ENCODE measurements at regions not wholly inside any gene's neighbourhood (a gene's known extent, or its start where the extent isn't known, plus 50 kb on each side); places are given as distances from the start of the nearest gene placed in this dataset.
"Not testable (repeated sequence)": the region's sequence is repeated elsewhere in the genome, so short reads cannot be mapped to it uniquely, and the experiment has no call there.

DNA sequence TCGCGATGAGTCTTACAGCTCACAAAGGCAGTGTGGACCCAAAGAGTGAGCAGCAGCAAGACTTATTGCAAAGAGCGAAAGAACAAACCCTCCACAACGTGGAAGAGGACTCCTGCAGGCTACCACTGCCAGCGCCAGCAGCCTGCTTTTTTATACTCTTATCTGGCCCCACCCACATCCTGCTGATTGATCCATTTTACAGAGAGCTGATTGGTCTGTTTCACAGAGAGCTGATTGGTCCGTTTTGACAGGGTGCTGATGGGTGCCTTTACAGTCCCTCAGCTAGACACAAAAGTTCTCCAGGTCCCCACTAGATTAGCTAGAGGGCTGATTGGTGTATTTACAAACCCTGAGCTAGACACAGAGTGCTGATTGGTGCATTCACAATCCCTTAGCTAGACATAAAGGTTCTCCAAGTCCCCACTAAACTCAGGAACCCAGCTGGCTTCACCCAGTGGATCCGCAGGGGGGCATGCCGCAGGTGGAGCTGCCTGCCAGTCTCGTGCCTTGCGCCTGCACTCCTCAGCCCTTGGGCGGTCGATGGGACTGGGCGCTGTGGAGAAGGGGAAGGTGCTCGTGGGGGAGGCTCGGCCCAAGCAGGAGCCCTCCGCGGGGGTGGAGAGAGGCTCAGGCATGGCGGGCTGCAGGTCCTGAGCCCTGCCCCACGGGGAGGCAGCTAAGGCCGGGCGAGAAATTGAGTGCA lies 75.7 kb downstream of the QDPR start:
- DNase-seq, result not testable (repeated sequence)

DNA sequence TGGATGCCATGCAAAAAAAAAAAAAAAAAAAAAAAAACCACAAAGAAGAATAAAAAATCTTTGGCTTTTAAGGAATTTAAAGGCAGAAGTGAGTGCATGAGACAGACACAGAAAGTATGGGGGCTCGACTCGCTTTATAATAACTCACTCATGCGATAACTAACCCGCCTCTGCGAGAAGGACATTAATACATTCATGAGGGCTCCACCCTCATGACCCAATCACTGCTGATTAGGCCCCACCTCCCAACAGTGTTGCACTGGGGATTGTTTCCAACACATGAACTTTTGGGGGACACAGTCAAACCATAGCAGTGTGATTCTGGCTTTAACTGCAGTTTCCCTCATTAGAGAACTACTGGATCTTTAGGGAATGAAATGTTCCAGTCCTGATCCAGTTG lies 78.1 kb downstream of the QDPR start:
- no peak for DNase-seq

DNA sequence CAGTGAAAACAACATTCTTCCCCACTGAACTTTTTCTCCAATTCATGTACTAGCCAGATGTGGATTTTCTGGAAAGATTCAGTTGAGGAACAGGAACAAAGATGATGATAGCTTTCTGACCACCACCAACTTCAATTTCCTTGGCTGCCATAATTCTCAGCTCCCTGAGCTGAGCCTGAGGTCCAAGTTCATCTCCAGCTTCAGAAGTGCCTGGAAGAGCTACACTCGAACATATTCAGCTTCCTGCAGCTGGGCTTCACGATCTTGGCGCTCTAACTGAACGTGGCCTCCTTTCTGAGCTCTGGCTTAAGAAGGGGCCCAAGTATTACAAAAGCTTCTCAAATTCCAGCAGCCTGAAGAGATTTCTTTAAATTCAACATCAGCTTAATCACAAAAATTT lies 83.9 kb downstream of the QDPR start:
- no peak for DNase-seq

DNA sequence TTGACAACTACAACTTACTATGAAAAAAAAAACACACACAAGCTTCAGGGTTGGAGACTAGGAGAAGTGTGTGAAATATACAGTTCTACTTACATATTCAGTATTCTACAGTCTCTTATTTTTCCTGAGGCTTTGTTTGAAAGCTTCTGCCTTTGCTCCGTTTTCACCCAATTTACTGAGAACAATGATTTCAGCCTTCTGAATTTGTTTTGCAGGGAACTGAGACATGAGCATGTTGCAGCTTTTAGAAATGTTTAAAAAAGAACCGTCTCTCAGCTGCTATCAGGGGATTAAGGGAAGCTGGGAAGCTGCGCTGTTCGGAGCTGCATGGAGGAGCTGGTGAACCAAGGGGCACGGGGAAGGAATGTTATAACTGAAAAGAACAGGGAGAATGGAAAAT lies 85.7 kb downstream of the QDPR start:
- DNase-seq, result no peak

DNA sequence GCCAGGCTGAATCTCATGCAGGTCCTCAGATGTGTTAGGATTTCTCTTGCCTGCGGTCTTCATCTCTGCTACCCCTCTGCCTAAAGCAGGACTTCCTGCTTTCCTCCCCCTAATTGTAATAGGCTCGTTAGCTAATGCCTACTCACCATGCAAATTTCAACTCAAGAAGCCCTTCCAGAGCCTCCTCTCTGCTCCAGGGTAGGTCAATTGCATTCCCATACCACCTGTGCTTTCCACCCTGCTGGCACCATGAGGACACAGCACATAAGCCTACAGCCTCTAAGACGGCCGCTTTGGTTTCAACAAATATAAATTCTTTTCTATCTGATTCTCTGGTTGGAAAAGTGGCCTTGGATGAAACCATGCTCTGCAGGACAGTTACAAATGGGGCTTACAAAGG lies 93.9 kb downstream of the QDPR start:
- no peak for DNase-seq

DNA sequence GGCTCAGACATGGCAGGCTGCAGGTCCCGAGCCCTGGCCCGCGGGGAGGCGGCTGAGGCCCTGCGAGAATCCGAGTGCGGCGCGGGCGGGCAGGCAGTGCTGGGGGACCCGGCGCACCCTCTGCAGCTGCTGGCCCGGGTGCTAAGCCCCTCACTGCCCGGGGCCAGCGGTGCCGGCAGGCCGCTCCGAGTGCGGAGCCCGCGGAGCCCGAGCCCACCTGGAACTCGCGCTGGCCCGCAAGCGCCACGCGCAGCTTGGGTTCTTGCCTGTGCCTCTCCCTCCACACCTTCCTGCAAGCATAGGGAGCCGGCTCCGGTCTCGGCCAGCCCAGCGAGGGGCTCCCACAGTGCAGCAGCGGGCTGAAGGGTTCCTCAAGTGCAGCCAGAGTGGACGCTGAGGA lies 97.5 kb downstream of the QDPR start:
- DNase-seq, result no peak

DNA sequence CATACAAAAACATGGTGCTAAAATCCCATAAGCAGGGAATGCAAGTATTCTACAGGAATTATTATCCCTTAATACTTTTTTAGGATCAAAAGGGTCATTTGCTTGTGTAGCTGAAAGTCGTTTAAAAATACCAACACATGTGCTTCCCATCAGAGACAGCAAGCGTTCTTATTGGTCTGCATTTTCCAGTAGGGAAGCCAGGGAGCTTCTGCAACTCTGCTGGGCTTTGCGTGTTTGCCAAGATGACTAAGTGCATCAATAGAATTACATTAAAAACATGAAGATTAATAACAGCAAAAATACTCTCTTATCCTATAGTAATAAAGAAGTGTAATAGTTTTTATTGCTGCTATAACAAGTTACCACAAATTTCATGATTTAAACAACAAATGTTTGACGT lies 111.2 kb downstream of the QDPR start:
- no peak for DNase-seq

DNA sequence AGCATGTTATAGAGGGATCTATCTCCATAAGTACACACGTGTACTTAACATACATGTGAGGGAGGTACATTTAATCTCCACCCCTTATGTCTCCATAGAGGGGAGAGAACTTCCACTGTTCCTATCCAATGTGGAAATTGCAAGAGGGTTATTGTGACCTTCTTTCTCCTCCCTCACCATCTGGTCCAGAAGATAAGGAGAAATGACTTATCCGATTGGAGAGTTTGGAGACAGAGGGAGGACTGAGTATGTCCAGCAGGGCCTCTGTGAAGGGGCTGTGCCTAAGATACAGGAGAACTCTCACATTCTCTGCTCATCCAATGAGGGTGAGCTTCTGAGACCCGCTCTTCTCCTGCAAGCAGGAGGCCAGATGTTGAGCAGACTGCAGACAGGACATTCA lies 113.1 kb downstream of the QDPR start:
- no peak for DNase-seq

DNA sequence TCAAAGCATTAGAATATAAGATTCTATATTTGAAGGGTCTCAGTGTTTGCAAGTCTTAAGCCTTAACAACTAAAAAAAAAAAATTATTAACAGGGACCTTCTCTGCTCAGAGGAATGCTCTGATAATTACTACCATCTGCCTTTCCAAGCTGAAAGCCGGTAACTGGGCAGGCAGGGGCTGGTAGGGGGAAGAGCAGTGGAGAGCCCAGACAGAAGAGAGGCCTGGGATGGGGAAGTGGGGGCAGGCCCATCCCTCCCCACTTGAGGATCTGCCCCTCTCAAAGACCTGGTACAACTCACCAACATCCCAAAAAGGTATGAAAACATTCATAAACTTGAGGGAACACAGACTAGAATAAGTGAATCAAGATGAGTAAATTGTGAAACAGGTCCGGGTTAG lies 113.9 kb downstream of the QDPR start:
- DNase-seq, result no peak

DNA sequence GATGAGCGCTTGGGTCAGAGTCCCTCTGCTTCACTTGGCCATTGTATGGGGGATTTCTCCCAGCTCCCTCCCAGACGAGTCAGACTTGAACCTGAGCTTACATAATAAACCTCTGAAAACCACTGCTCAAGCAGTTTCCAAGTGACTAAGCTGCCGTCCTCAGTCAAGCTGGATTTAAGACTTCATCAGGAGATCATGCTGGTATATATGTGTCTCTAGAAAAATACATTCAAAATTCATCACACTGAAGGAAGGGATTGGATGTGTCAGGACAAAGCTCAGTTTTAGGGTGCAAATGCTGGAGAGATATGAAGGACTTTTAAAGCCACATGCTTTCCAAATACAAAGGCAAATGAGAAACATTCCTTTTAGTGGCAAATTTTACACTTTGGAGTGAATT lies 114.3 kb downstream of the QDPR start:
- DNase-seq, result no peak

DNA sequence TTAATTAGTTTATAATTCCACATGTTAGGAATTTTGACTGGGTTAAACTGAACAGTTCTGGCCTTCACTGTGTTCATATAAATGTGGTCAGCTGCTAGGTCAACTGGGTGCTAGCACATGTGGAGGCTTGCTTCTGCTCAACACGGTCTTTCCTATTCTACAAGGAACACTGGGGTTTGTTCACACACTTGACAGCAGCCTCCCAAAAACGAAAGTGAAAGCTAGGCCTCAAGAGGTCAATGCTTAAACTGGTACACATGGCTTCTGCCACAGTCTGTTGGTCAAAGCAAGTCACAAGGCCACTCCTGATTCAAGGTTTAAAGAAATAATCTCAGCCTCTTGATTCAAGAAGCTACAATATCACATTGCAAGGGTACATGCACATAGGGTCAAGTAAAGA lies 126.5 kb downstream of the QDPR start:
- no peak for DNase-seq

DNA sequence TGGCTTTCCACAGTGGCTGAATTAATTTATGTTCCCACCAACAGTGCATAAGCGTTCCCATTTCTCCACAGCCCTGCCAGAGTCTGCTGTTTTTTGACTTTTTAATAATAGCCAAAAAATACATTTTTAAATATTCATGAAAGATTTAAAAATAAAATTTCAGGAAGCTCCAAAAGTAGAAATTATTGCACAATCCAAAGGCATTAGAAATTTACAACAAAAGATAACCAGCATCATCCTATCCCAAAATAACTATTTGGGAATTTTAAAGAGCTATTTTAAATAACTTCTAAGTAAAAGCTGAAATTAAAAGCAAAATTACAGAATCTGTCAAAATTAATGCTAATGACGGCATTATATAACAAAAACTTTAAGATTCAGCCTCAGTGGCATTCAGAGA lies 131.5 kb downstream of the QDPR start:
- DNase-seq, result no peak

DNA sequence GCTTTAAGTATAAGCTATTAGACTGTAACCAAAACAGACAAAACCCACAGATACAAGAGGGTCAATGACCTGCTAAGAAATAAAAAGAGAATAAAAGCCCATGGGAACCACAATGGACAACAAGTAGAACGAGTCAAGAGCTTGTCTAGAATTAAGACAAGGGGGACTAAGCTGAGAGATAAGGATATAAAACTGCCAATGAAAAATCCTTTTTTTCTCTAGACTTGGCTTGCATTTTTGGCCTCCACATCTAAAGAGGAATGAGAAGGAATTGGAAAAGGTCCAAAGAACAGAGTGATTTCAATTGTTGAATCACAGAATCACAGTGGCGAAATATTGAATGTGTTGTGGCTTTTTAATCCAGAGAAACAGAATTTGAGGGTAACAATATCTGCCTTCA lies 135.7 kb downstream of the QDPR start:
- DNase-seq, result no peak

DNA sequence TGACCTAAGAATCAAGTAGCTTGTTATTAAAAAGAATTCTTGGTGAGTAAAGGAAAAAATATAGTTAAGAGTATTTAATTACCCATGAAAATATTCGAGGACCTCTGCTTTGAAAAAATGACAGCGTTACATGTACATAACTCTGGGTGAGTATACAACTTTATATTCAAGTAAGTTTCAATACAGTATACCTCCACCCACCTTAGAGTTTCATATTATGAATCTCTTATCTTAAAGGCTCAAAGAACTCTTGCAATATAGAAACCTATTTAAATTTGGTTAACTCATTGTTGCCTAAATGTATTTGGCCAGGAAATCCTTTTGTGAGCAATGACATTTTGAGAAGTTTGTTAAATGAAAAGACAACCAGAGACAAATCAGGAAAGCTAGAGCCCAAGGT lies 138.2 kb downstream of the QDPR start:
- DNase-seq, result no peak

DNA sequence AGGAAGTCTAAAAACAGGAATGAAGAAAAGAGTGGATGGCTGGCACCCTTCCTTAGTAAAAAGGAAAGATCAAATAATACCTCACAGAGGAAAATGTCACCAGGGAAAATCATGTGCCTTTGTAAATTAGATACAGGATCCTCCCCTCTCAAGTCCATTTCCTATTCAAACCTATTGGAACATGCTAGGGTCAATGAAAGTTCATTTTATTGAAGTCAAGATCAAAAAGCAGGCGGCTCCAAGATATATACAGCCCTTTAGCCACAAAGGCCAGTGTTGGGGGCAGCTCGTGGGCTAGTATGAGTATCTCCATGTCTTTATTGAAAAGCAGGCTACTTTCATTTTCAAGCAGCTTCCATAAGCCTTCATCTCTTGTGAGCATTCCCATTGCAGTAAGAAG lies 141.1 kb downstream of the QDPR start:
- DNase-seq, result no peak

DNA sequence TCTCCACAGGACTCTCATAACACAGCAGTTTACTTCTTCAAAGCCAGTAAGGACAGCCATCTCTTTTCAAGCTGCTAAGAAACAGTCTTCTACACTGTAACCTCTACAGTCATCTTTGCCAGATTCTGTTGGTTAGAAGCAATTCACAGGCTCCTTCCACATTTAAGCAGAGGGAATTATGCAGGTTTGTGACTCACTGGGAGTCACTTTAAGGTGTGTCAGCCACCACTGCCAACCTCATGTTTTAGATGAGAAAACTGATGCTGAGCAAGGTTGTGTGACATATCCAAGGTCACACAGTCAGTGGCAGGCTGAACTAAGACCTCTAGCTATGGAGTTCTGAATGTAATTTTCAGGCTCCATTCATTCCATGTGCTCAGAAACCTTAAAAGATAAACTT lies 143.5 kb downstream of the QDPR start:
- no peak for DNase-seq

DNA sequence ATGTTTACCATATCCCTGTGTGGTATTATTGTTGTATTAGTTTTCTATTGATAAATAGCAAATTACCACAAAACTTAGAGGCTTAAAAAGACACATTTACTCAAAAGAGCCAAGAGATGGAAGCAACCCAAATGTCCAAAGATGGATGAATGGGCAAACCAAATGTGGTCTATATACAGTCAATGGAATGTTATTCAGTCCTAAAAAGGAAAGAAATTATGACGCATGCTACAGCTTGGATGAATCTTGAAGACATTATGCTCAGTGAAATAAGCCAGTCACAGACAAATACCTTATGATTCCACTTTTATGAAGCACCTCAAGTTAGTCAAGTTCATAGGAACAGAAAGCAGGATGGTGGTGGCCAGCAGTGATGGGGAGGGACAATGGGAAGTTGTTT lies 144.7 kb downstream of the QDPR start:
- no peak for DNase-seq

DNA sequence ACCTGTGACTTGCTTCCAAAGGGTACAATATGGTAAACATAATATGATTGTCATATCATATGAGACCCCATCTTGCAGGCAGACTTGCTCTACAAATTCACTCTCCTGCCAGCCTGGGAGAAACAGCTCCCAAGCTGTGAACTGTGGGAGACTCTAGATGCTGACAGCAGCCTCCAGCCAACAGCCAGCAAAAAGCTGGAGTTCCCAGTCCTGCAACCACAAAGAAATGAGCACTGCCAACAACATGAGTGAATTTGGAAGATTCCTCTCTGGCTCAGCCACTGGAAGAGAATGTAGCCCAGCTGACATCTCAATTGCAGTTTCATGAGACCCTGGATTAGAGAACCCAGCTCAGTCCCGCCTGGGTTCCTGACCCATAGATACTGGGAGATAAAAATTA lies 145.4 kb downstream of the QDPR start:
- no peak for DNase-seq

DNA sequence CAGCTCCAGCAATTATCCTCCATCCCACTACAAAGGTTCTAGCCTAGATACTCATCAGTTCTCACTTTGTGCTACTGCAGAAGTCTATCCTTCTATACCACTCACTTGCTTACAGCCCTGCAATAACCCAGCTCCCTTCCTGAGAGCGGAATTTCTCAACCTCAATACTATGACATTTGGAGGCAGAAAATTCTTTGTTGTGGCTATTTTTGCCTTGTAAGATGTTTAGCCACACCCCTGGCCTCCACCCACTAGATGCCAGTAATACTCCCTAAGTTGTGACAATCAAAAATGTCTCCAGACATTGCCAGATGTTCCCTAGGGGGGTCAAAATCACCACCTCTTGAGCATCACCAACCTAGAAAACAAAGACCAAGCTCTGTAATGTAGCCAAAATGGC lies 149.5 kb downstream of the QDPR start:
- no peak for DNase-seq

DNA sequence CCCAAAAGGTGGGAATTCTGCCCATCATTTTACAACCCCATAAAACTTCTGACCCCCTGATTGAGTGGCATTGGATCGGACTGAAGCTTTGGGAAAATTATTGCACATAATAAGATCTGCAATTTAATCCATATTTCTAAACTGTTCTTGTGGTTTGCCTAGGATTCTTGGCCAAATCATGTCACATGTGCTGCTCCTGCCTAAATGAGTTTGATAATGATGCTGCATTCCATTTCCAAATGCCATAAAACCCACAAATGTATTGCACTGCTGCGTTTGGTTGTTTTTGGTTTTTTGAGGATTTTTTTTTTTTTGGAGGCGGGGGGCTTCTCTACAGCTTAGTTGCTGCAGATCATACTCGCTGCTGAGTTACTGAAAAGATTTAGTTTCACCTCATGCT lies 153.6 kb downstream of the QDPR start:
- DNase-seq, result no peak

DNA sequence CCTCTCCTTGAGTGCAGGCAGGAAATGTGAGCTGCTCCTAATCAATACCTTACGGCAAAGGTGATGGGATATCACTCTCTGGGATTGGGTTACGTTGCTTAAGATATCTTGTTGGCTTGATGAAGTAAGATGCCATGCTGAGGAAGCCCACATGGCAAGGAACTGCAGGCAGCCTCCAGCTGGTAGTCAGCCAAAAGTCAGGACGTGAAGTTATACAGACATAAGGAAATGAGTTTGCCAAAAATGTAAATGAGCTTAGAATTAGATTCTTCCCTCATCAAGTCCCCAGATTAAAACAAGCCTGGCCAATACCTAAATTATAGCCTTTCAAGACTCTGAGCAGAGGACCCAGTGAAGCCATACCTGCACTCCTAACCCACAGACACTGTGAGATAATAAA lies 155.0 kb downstream of the QDPR start:
- DNase-seq, result no peak

DNA sequence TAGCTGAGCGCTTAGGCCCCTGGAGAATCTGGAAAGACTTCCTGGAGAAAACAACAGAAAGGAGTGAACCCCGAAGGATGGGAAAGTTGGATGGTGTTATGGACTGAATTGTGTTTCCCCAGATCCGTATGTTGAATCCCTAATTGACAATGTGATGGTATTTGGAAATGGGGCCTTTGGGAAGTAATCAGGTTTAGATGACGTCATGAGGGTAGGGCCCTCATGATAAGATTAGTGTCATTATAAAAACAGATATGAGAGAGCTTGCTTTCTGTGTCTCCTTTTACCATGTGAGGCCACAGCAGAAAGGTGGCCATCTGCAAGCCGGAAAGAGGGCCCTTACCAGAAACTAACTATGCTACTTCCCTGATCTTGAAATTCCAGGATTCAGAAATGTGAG lies 159.5 kb downstream of the QDPR start:
- DNase-seq, result no peak

DNA sequence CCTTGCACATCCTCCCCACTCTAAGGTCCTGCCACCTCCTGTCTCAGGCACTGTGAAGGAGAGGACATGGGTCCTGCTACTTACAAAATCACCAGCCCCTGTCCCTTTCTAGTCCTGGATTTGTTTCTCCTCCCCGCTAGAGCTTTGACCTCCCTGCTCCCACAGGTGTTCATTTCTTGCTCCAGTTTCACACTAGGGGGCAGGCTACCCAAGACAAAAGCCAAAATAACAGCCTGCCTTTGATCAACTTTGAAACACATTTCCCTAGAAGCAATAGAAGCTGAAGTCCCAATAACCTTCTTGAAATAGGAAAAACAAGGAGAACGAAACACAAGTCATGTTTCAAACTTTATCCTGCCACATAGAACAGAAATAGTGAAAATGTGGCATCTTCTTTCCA lies 164.4 kb downstream of the QDPR start:
- DNase-seq, result peak in 3 of 6 experiments; percentile 4 to 11 (median 6)

DNA sequence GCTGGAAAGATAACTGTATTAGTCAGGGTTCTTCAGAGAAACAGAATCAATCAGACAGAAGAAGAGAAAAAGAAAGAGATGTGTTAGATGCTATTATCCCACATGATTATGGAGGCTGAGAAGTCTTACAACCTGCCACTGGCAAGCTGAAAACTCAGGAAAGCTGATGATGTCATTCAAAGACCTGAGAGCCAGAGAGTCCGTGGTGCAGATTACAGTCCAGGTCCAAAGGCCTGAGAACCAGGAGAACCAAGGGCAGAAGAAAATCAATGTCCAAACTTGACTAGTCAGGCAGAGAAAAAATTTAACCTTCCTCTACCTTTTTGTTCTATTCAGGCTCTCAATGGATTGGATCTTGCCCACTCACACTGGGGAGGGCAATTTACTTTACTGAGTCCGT lies 172.5 kb downstream of the QDPR start:
- no peak for DNase-seq

DNA sequence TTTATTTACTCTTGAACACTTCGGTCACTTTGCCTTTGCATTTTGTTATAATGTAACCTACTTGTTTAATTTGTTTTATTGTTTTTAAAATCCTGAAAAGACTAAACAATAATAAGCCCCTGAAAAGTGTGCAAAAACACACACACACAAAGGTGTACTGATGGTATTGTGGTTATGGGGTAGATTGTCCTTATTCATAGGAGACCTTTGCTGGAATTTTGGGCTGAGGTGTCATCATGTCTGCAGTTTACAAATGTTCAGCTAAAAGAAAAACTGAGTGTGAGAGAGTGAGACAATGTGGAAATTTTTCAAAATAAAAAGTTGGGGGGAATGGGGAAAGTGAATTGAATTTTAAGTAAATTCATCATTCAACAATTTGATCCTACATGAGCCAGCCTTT lies 174.9 kb downstream of the QDPR start:
- no peak for DNase-seq

DNA sequence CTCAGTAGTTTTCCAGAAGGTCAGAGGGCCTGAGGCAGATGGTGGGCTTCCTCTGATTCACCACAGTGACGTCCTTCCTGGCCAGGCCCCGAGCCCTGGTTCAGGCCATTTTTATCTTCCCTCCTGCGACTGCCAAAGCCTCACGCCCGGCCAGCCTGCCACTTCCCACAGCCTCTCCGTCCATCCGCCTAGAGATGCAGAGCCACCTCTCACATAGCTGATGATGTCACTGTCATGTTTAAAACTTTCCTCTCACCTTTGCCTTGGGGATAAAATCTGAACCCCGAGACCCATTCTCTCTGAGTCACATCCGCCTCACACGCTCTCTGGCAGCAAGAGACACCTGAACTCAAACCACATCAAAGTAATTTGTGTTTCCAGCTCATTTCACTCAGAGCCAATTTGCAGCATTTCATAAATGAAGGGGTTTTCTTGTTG lies 175.3 kb downstream of the QDPR start:
- peak; percentile 31 to 78 (median 64) for DNase-seq
